Astrocyte (in vitro differentiated cells and primary cell): ENCODE measurements at regions not wholly inside any gene's neighbourhood (a gene's known extent, or its start where the extent isn't known, plus 50 kb on each side); places are given as distances from the start of the nearest gene placed in this dataset.

Experiments
- EZH2 ChIP-seq: IDR thresholded peaks from 2 replicates; pipeline ENCODE4 v1.6.1; 2012; ENCODE audit warnings: mild to moderate bottlenecking, low read length, inconsistent platforms; ENCODE audit not compliant: insufficient read depth
- TF ChIP-seq, protein P1 (sequence below): IDR thresholded peaks from 2 replicates; pipeline ENCODE4 v1.5.1; 2011; ENCODE audit warnings: low read depth, mild to moderate bottlenecking, inconsistent platforms, low read length, moderate library complexity; ENCODE audit not compliant: insufficient read depth

DNA sequence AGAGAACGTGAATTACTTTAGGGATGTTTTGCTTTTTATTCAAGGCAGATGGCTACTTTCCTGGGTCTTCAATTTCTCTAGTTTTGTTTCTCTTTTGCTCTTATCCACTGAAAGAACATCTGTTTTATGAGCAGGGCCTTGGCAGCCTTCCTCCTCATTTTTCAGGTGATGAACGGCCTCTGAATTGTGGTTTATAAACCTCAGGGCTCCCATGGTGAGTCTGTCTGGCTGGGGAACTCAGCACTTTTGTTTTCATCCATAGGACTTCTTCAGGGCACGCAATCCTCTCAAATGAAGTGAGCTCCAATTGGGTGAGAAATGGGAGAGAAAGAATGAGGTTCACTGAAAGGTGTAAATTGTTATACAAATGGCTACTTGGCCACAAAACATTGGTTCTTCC lies 186.4 kb upstream of the ERCC4 start:
- TF ChIP-seq, protein P1, sequence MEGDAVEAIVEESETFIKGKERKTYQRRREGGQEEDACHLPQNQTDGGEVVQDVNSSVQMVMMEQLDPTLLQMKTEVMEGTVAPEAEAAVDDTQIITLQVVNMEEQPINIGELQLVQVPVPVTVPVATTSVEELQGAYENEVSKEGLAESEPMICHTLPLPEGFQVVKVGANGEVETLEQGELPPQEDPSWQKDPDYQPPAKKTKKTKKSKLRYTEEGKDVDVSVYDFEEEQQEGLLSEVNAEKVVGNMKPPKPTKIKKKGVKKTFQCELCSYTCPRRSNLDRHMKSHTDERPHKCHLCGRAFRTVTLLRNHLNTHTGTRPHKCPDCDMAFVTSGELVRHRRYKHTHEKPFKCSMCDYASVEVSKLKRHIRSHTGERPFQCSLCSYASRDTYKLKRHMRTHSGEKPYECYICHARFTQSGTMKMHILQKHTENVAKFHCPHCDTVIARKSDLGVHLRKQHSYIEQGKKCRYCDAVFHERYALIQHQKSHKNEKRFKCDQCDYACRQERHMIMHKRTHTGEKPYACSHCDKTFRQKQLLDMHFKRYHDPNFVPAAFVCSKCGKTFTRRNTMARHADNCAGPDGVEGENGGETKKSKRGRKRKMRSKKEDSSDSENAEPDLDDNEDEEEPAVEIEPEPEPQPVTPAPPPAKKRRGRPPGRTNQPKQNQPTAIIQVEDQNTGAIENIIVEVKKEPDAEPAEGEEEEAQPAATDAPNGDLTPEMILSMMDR: no peak
- TF ChIP-seq EZH2: no peak
